ENCODE measurements at regions not wholly inside any gene's neighbourhood (a gene's known extent, or its start where the extent isn't known, plus 50 kb on each side); places are given as distances from the start of the nearest gene placed in this dataset.
A peak's percentile ranks its signal among the peaks of the same experiment; 100 is the strongest.

DNA sequence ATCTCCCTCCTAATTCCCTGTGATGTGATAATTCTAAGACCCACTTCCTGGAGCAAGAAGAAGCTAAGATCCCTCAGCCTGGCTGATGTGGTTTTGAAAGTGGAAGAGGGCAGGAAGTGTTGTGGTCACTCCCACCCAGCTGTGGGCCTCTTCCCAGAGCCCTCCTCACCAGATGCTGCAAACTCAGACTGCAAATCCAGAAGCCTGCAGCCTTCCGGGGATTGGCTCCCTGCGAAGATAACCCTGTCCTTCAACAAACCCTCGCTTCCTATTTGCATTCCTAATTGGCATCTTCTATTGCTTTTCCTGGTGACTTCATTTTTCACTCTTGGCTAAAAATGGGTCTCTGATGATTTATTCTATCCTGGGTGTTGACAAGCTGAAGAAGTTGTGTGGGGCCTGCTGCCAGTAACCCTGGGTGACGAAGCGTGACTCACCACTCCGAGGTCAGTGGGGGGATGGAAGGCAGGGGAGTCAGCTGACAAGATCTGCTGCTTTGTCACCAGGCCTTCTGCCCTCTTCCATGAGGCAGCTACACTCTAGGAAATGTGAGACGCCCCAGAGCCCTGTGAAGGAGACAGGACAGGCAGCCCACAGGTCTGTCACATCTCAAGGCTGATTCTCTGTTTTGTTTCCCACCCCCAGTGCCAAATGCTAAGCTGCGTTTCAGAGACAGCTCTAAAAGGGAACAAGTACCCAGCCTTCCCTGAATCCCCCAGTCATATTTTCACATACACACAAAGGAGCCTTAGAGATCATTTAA, 99.7 kb upstream of the LIPC start (continued):
- no peak for TF ChIP-seq ZBTB34 (CRISPR knock-in tag; IDR thresholded peaks at IDR 0.05)
- no peak; the same call in 1 of the 2 replicates for TF ChIP-seq KDM5B (CRISPR knock-in tag; IDR thresholded peaks at IDR 0.05; ENCODE audit: borderline replicate concordance)
- no peak for TF ChIP-seq ZNF329 (CRISPR knock-in tag; IDR thresholded peaks at IDR 0.05; ENCODE audit: low read depth)
- no peak for TF ChIP-seq ZNF33A (CRISPR knock-in tag; IDR thresholded peaks at IDR 0.05; ENCODE audit: borderline replicate concordance)
- no peak for TF ChIP-seq ZNF326 (CRISPR knock-in tag; IDR thresholded peaks at IDR 0.05; ENCODE audit: borderline replicate concordance)
- TF ChIP-seq ESRRA (CRISPR knock-in tag; IDR thresholded peaks at IDR 0.05; ENCODE audit: low read depth), result no peak
- TF ChIP-seq, protein P1, sequence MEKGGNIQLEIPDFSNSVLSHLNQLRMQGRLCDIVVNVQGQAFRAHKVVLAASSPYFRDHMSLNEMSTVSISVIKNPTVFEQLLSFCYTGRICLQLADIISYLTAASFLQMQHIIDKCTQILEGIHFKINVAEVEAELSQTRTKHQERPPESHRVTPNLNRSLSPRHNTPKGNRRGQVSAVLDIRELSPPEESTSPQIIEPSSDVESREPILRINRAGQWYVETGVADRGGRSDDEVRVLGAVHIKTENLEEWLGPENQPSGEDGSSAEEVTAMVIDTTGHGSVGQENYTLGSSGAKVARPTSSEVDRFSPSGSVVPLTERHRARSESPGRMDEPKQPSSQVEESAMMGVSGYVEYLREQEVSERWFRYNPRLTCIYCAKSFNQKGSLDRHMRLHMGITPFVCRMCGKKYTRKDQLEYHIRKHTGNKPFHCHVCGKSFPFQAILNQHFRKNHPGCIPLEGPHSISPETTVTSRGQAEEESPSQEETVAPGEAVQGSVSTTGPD (CRISPR knock-in tag; IDR thresholded peaks at IDR 0.05), result no peak
- TF ChIP-seq, protein P2, sequence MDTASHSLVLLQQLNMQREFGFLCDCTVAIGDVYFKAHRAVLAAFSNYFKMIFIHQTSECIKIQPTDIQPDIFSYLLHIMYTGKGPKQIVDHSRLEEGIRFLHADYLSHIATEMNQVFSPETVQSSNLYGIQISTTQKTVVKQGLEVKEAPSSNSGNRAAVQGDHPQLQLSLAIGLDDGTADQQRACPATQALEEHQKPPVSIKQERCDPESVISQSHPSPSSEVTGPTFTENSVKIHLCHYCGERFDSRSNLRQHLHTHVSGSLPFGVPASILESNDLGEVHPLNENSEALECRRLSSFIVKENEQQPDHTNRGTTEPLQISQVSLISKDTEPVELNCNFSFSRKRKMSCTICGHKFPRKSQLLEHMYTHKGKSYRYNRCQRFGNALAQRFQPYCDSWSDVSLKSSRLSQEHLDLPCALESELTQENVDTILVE (CRISPR knock-in tag; IDR thresholded peaks at IDR 0.05), result no peak
- TF ChIP-seq ZNF382 (CRISPR knock-in tag; IDR thresholded peaks at IDR 0.05; ENCODE audit: borderline replicate concordance), result no peak
- no peak for TF ChIP-seq ZNF354B (CRISPR knock-in tag; IDR thresholded peaks at IDR 0.05)
- no peak for TF ChIP-seq ZNF672 (CRISPR knock-in tag; IDR thresholded peaks at IDR 0.05)
- TF ChIP-seq ZNF780A (CRISPR knock-in tag; IDR thresholded peaks at IDR 0.05), result no peak
- peak; percentile 55; the same call in 1 of the 2 replicates for TF ChIP-seq IRF2 (CRISPR knock-in tag; IDR thresholded peaks at IDR 0.05)
- TF ChIP-seq ELF3 (CRISPR knock-in tag; IDR thresholded peaks at IDR 0.05), result peak; percentile 57; the same call in 1 of the 2 replicates
- TF ChIP-seq, protein P3, sequence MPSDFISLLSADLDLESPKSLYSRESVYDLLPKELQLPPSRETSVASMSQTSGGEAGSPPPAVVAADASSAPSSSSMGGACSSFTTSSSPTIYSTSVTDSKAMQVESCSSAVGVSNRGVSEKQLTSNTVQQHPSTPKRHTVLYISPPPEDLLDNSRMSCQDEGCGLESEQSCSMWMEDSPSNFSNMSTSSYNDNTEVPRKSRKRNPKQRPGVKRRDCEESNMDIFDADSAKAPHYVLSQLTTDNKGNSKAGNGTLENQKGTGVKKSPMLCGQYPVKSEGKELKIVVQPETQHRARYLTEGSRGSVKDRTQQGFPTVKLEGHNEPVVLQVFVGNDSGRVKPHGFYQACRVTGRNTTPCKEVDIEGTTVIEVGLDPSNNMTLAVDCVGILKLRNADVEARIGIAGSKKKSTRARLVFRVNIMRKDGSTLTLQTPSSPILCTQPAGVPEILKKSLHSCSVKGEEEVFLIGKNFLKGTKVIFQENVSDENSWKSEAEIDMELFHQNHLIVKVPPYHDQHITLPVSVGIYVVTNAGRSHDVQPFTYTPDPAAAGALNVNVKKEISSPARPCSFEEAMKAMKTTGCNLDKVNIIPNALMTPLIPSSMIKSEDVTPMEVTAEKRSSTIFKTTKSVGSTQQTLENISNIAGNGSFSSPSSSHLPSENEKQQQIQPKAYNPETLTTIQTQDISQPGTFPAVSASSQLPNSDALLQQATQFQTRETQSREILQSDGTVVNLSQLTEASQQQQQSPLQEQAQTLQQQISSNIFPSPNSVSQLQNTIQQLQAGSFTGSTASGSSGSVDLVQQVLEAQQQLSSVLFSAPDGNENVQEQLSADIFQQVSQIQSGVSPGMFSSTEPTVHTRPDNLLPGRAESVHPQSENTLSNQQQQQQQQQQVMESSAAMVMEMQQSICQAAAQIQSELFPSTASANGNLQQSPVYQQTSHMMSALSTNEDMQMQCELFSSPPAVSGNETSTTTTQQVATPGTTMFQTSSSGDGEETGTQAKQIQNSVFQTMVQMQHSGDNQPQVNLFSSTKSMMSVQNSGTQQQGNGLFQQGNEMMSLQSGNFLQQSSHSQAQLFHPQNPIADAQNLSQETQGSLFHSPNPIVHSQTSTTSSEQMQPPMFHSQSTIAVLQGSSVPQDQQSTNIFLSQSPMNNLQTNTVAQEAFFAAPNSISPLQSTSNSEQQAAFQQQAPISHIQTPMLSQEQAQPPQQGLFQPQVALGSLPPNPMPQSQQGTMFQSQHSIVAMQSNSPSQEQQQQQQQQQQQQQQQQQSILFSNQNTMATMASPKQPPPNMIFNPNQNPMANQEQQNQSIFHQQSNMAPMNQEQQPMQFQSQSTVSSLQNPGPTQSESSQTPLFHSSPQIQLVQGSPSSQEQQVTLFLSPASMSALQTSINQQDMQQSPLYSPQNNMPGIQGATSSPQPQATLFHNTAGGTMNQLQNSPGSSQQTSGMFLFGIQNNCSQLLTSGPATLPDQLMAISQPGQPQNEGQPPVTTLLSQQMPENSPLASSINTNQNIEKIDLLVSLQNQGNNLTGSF (CRISPR knock-in tag; IDR thresholded peaks at IDR 0.05), result no peak
- no peak for TF ChIP-seq PLRG1 (conservative IDR thresholded peaks at IDR 0.05)
- no peak for TF ChIP-seq ARID2 (CRISPR knock-in tag; IDR thresholded peaks at IDR 0.05; ENCODE audit: borderline replicate concordance)
- no peak for TF ChIP-seq ZNF546 (CRISPR knock-in tag; conservative IDR thresholded peaks at IDR 0.05)
- TF ChIP-seq RFX1 (IDR thresholded peaks at IDR 0.05), result peak; percentile 91
- no peak for TF ChIP-seq ATRX (CRISPR knock-in tag; IDR thresholded peaks at IDR 0.05; ENCODE audit: borderline replicate concordance)
- no peak for TF ChIP-seq ZFP41 (CRISPR knock-in tag; IDR thresholded peaks at IDR 0.05; ENCODE audit: borderline replicate concordance)
